Endothelial cell of umbilical vein (primary cell): ENCODE measurements at regions not wholly inside any gene's neighbourhood (a gene's known extent, or its start where the extent isn't known, plus 50 kb on each side); places are given as distances from the start of the nearest gene placed in this dataset.

Source experiments
- BruUV-seq: library from RNA; stranded (reverse); fragments of 400-500 nt; replicated peaks from 2 replicates; lab custom pipeline; 2021; lab: Mats Ljungman, UMichigan
- CTCF ChIA-PET: fragments of 300-600, 350-600 bp; sonication (Branson Sonifier 250); formaldehyde crosslinking; loops from one replicate; lab custom pipeline; 2021; ENCODE audit warnings: antibody characterized with exemption, inconsistent platforms; lab: Charles Lee
- POLR2A ChIA-PET: fragments of 300-600, 350-600 bp; sonication (Branson Sonifier 250); formaldehyde crosslinking; loops from one replicate; lab custom pipeline; 2021; ENCODE audit warnings: antibody characterized with exemption, inconsistent platforms; lab: Charles Lee
- DNase-seq: peaks from one replicate; pipeline ENCODE4 v3.0.0-alpha.2; 2011; ENCODE audit warnings: low read depth, low spot score
- FAIRE-seq: peaks from 2 replicates; lab custom pipeline; 2011; peaks lifted over from hg19 to GRCh38; lab: Jason Lieb, UNC
- H2AFZ ChIP-seq: 2 replicates; pipeline ENCODE4 v1.6.0; 2012; ENCODE audit warnings: low read depth, low read length, control low read depth, inconsistent platforms
- H3K27ac ChIP-seq: 2 replicates; pipeline ENCODE4 v1.5.1; 2011; ENCODE audit warnings: low read depth, mild to moderate bottlenecking, control low read depth, low read length, moderate library complexity; ENCODE audit not compliant: insufficient read depth
- H3K27me3 ChIP-seq, 2 experiments: 2 replicates each; pipeline versions ENCODE4 v1.6.0 to v1.6.1; 2011; ENCODE audit warnings: low read length in 2 of 2, mixed read lengths in 1 of 2; ENCODE audit not compliant: control insufficient read depth in 2 of 2, insufficient read depth in 2 of 2
- H3K36me3 ChIP-seq, 2 experiments: 2 replicates in 1 of 2; 3 replicates in 1 of 2; pipeline ENCODE4 v1.5.1; 2011; ENCODE audit warnings: low read length in 2 of 2, mild to moderate bottlenecking in 1 of 2, moderate library complexity in 1 of 2; ENCODE audit not compliant: control insufficient read depth in 2 of 2, insufficient read depth in 2 of 2; ENCODE audit errors: extremely low read depth in 1 of 2
- H3K4me1 ChIP-seq: 3 replicates; pipeline ENCODE4 v1.5.1; 2011; ENCODE audit warnings: mild to moderate bottlenecking, low read length; ENCODE audit not compliant: control insufficient read depth, insufficient read depth; ENCODE audit errors: extremely low read depth
- H3K4me2 ChIP-seq: 2 replicates; pipeline ENCODE4 v1.6.1; 2011; ENCODE audit warnings: low read length, control low read depth, mixed read lengths; ENCODE audit not compliant: insufficient read depth
- H3K4me3 ChIP-seq, 3 experiments: fragments of 200-600 bp in 1 of 3; sonication (generic), shearing (Covaris generic) in 1 of 3; replicated peaks in 1 of 3; 2 replicates each; pipeline ENCODE4 v1.5.1; 2011 to 2016; ENCODE audit warnings: control low read depth in 3 of 3, low read length in 3 of 3, mild to moderate bottlenecking in 2 of 3, inconsistent platforms in 1 of 3, low read depth in 1 of 3, moderate library complexity in 1 of 3; ENCODE audit not compliant: insufficient read depth in 1 of 3
- H3K79me2 ChIP-seq: 2 replicates; pipeline ENCODE4 v1.6.0; 2012; ENCODE audit warnings: low read length, inconsistent platforms; ENCODE audit not compliant: control insufficient read depth, insufficient read depth
- H3K9ac ChIP-seq: replicated peaks from 2 replicates; pipeline ENCODE3; 2011; ENCODE audit warnings: low read length, control low read depth; ENCODE audit not compliant: insufficient read depth; ENCODE audit errors: extremely low read depth
- H3K9me1 ChIP-seq: replicated peaks from 3 replicates; pipeline ENCODE4 v1.6.0; 2011; ENCODE audit warnings: mild to moderate bottlenecking, low read length; ENCODE audit not compliant: control insufficient read depth, insufficient read depth; ENCODE audit errors: extremely low read depth
- H3K9me3 ChIP-seq: replicated peaks from 2 replicates; pipeline ENCODE4 v1.5.1; 2012; ENCODE audit warnings: low read length, inconsistent platforms; ENCODE audit not compliant: control insufficient read depth, insufficient read depth
- H4K20me1 ChIP-seq: replicated peaks from 2 replicates; pipeline ENCODE3; 2011; ENCODE audit warnings: mild to moderate bottlenecking, low read length; ENCODE audit not compliant: control insufficient read depth, insufficient read depth; ENCODE audit errors: extremely low read depth
- CTCF ChIP-seq, 2 donors: IDR thresholded peaks; 1 replicate in 1 of 2; 2 replicates in 1 of 2; pipeline ENCODE4 v1.5.1; 2011; ENCODE audit warnings: low read length in 2 of 2, mild to moderate bottlenecking in 2 of 2, moderate library complexity in 2 of 2, control low read depth in 1 of 2, inconsistent platforms in 1 of 2, low read depth in 1 of 2; ENCODE audit not compliant: insufficient read depth in 1 of 2; ENCODE audit errors: extremely low read depth in 1 of 2
- EZH2 ChIP-seq: IDR thresholded peaks from 2 replicates; pipeline ENCODE4 v1.6.1; 2012; ENCODE audit warnings: borderline replicate concordance, low read depth, mild to moderate bottlenecking, moderate library complexity, low read length, inconsistent platforms; ENCODE audit not compliant: severe bottlenecking
- FOS ChIP-seq: IDR thresholded peaks from 2 replicates; pipeline ENCODE4 v1.6.1; 2011; ENCODE audit warnings: mild to moderate bottlenecking, low read length, moderate library complexity, borderline replicate concordance; ENCODE audit not compliant: insufficient read depth
- GATA2 ChIP-seq: IDR thresholded peaks from 2 replicates; pipeline ENCODE4 v1.7.0; 2011; ENCODE audit warnings: low read depth, mild to moderate bottlenecking, moderate library complexity, mixed read lengths, low read length; ENCODE audit not compliant: insufficient read length, insufficient read depth
- JUN ChIP-seq: IDR thresholded peaks from 2 replicates; pipeline ENCODE4 v1.6.1; 2011; ENCODE audit warnings: borderline replicate concordance, low read depth; ENCODE audit not compliant: insufficient read length, insufficient read depth
- MAX ChIP-seq: IDR thresholded peaks from 2 replicates; pipeline ENCODE4 v1.6.1; 2011; ENCODE audit not compliant: insufficient read depth, insufficient read length
- MYC ChIP-seq: IDR thresholded peaks from one replicate; pipeline ENCODE4 v1.6.1; 2011; ENCODE audit warnings: mild to moderate bottlenecking, low read depth, low read length
- POLR2A ChIP-seq: IDR thresholded peaks from 2 replicates; pipeline ENCODE4 v1.6.1; 2012; ENCODE audit warnings: low read depth, mild to moderate bottlenecking, control low read depth, low read length
- POLR2AphosphoS5 ChIP-seq: IDR thresholded peaks from 2 replicates; pipeline ENCODE4 v1.6.1; 2012; ENCODE audit warnings: low read depth, mild to moderate bottlenecking, control low read depth, low read length, moderate library complexity; ENCODE audit not compliant: insufficient read depth
- dilution Hi-C: fragments of 300-500 bp; cut with MboI; formaldehyde crosslinking; loops from one replicate; pipeline ENCODE4 v1.15.0; 2019; ENCODE audit warnings: low sequenced_read_pairs; ENCODE audit not compliant: extremely low pct_ligation_motif_present
- intact Hi-C: fragments of 100-400 bp; cut with micrococcal nuclease; formaldehyde crosslinking; loops from one replicate; pipeline ENCODE4 v1.10.0; 2022

GRCh38 chr18:56175330-56176001, 462.9 kb downstream of the TXNL1 start:
- Histone ChIP-seq H3K9me1 (no peaks in the 10 kb centered on the region), H3K4me3 (no peak overlapping the region), H3K9ac (no peak overlapping the region), H3K27me3 (no peaks in the 10 kb centered on the region), H2AFZ (no peak overlapping the region), H3K4me2 (no peak overlapping the region), H3K79me2 (no peaks in the 10 kb centered on the region), H3K9me3 (no peaks in the 10 kb centered on the region), H3K27ac (no peak overlapping the region), H4K20me1 (no peaks in the 10 kb centered on the region), H3K4me1 (no peaks in the 10 kb centered on the region), H3K36me3 (no peaks in the 10 kb centered on the region)
- FAIRE-seq (peak; percentile 12), DNase-seq (no peak)
- CTCF ChIA-PET = interaction anchor here (1.3 kb wide), 1 partner anchor 25 kb away, joined by 3 read pairs; no protein-coding TSS in a partner anchor
- dilution Hi-C loops (no loop called here), intact Hi-C loops (loop anchor here (2.0 kb wide), 1 partner anchor 39 kb away; no protein-coding TSS in a partner anchor)
- no TSS peak for BruUV-seq
- POLR2A ChIA-PET = no interaction called here
- TF ChIP-seq MAX = no peak
- no peak for TF ChIP-seq JUN
- no peak for TF ChIP-seq CTCF (IDR thresholded peaks at IDR 0.05; ENCODE audit: extremely low read depth in 1 of 2, insufficient read depth in 1 of 2, low read depth in 1 of 2, low read length in 2 of 2)
- no peak for TF ChIP-seq GATA2
- TF ChIP-seq FOS = no peak
- TF ChIP-seq MYC = no peak
- TF ChIP-seq EZH2 = no peak
- no peak for TF ChIP-seq POLR2AphosphoS5
- no peak for TF ChIP-seq POLR2A
